ENCODE measurements at regions not wholly inside any gene's neighbourhood (a gene's known extent, or its start where the extent isn't known, plus 50 kb on each side); places are given as distances from the start of the nearest gene placed in this dataset.

- TF ChIP-seq, protein P1, sequence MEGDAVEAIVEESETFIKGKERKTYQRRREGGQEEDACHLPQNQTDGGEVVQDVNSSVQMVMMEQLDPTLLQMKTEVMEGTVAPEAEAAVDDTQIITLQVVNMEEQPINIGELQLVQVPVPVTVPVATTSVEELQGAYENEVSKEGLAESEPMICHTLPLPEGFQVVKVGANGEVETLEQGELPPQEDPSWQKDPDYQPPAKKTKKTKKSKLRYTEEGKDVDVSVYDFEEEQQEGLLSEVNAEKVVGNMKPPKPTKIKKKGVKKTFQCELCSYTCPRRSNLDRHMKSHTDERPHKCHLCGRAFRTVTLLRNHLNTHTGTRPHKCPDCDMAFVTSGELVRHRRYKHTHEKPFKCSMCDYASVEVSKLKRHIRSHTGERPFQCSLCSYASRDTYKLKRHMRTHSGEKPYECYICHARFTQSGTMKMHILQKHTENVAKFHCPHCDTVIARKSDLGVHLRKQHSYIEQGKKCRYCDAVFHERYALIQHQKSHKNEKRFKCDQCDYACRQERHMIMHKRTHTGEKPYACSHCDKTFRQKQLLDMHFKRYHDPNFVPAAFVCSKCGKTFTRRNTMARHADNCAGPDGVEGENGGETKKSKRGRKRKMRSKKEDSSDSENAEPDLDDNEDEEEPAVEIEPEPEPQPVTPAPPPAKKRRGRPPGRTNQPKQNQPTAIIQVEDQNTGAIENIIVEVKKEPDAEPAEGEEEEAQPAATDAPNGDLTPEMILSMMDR (IDR thresholded peaks at IDR 0.05 in 8 of 11, conservative IDR thresholded peaks at IDR 0.05 in 3 of 11) = no peak
- TF ChIP-seq POLR2AphosphoS5 (IDR thresholded peaks at IDR 0.05) = no peak
- no peak for TF ChIP-seq POLR2A (IDR thresholded peaks at IDR 0.05)
- H3K27ac ChIP-seq = no peak overlapping the region
- DNase-seq = no peak
- H3K4me3 ChIP-seq = no peak overlapping the region
- H3K27me3 ChIP-seq (replicated peaks in 1 of 7) = no peaks in the 10 kb centered on the region
- peaks cover 0 to 13% (median 0%) of the 10 kb centered on the region in 6 donors for H3K4me1 ChIP-seq
- intact Hi-C loops (cut with DNase I; ENCODE audit: low total_unique reads) = no loop called here
- WGBS, 5 donors = 59 to 73% (median 68%) methylated on average over 2 of the region's 2 CpGs
- H3K36me3 ChIP-seq = no peaks in the 10 kb centered on the region
- peaks cover 0 to 7% (median 0%) of the 10 kb centered on the region in 8 donors for H3K9me3 ChIP-seq
Measured at GRCh38 chr10:108849688-108850087, 1073.6 kb downstream of the XPNPEP1 start.

GRCh38 chr10:108849186-108849585, 1074.1 kb downstream of the XPNPEP1 start:
- H3K27ac ChIP-seq = no peak overlapping the region
- DNase-seq = no peak
- TF ChIP-seq POLR2A (IDR thresholded peaks at IDR 0.05) (no peak), POLR2AphosphoS5 (IDR thresholded peaks at IDR 0.05) (no peak)
- TF ChIP-seq, protein P1 (IDR thresholded peaks at IDR 0.05 in 8 of 11, conservative IDR thresholded peaks at IDR 0.05 in 3 of 11) = no peak
- intact Hi-C loops (cut with DNase I; ENCODE audit: low total_unique reads) = no loop called here
- H3K4me3 ChIP-seq = no peak overlapping the region
- no peaks in the 10 kb centered on the region for H3K27me3 ChIP-seq (replicated peaks in 1 of 7)
- no peaks in the 10 kb centered on the region for H3K36me3 ChIP-seq
- peaks cover 0 to 7% (median 1%) of the 10 kb centered on the region in 8 donors for H3K9me3 ChIP-seq
- peaks cover 0 to 13% (median 0%) of the 10 kb centered on the region in 6 donors for H3K4me1 ChIP-seq

DNA sequence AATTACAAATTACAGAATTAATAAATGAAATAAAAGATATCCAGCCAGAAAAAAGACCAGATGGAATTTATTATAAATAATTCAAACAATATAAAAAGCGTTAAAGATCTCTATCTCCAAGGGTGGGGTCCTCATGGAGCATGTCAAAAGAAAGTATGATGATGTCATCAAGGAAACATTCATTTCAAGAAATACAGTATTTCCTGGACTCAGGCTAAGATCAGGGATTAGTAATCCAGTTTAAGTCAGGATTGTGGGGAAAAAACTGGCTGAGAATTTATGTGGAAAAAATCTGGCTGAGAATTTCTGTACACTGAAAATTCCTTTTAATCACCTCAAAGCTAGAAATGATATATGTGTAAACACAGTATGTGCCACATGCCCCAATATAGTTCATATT, 1075.3 kb downstream of the XPNPEP1 start:
- intact Hi-C loops (cut with DNase I; ENCODE audit: low total_unique reads) = no loop called here
- Histone ChIP-seq H3K4me1 (peaks cover 0 to 13% (median 0%) of the 10 kb centered on the region in 6 donors), H3K27ac (no peak overlapping the region), H3K9me3 (peaks cover 0 to 8% (median 1%) of the 10 kb centered on the region in 8 donors), H3K4me3 (no peak overlapping the region), H3K36me3 (no peaks in the 10 kb centered on the region), H3K27me3 (replicated peaks in 1 of 7) (no peaks in the 10 kb centered on the region)
- DNase-seq = no peak
- TF ChIP-seq POLR2AphosphoS5 (IDR thresholded peaks at IDR 0.05) = no peak
- TF ChIP-seq, protein P1 (IDR thresholded peaks at IDR 0.05 in 8 of 11, conservative IDR thresholded peaks at IDR 0.05 in 3 of 11) = no peak
- no peak for TF ChIP-seq POLR2A (IDR thresholded peaks at IDR 0.05)
- WGBS, 5 donors = 66 to 82% (median 73%) methylated on average over 1 of the region's 1 CpG

DNA sequence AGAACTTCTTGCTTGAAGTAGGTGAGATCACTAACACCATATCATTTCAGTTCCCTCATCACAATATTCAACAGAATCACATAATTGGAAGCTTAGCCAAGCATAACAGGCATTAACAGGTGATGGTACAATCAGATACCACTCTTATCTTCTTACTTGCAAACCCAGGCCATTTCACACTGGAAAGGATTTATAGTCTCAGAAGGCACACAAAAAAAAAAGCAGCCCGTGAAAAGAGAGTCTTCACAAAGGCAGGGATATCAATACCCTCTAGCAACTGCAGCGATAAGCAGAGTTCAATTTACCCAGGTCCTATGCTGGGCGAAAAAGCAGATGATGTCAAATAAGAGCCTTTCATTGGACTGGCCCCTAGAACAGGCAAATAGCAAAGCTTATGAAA, 1082.4 kb downstream of the XPNPEP1 start:
- no peak for DNase-seq
- TF ChIP-seq POLR2A (IDR thresholded peaks at IDR 0.05) (no peak), POLR2AphosphoS5 (IDR thresholded peaks at IDR 0.05) (no peak)
- TF ChIP-seq, protein P1 (IDR thresholded peaks at IDR 0.05 in 8 of 11, conservative IDR thresholded peaks at IDR 0.05 in 3 of 11) = no peak
- intact Hi-C loops (cut with DNase I; ENCODE audit: low total_unique reads) = no loop called here
- Histone ChIP-seq H3K4me3 (no peak overlapping the region), H3K27me3 (replicated peaks in 1 of 7) (no peaks in the 10 kb centered on the region), H3K4me1 (no peaks in the 10 kb centered on the region), H3K9me3 (peaks cover 0 to 8% (median 1%) of the 10 kb centered on the region in 8 donors), H3K36me3 (no peaks in the 10 kb centered on the region), H3K27ac (no peak overlapping the region)
- WGBS, 5 donors = 69 to 85% (median 76%) methylated on average over 3 of the region's 3 CpGs

All from spleen (tissue), 11 donors.